A673 (cell line): ENCODE measurements at regions not wholly inside any gene's neighbourhood (a gene's known extent, or its start where the extent isn't known, plus 50 kb on each side); places are given as distances from the start of the nearest gene placed in this dataset.

Experiments used
- BruUV-seq: library from RNA; stranded (reverse); fragments of 400-500 nt; replicated peaks from 2 replicates; lab custom pipeline; 2021; lab: Mats Ljungman, UMichigan
- CTCF ChIA-PET: fragments of 300-600 bp; sonication (Branson Sonifier 250); formaldehyde crosslinking; loops from one replicate; lab custom pipeline; 2022; ENCODE audit warnings: antibody characterized with exemption; lab: Charles Lee
- POLR2A ChIA-PET: fragments of 300-600 bp; sonication (Branson Sonifier 250); formaldehyde crosslinking; loops from one replicate; lab custom pipeline; 2022; ENCODE audit warnings: antibody characterized with exemption; ENCODE audit not compliant: low non-redundant PET; lab: Charles Lee
- DNase-seq: peaks from one replicate; pipeline ENCODE4 v3.0.0-alpha.2; 2015; ENCODE audit warnings: low spot score
- H3K27ac ChIP-seq: fragments of 200-600 bp; sonication (generic); 2 replicates; pipeline ENCODE4 v1.5.1; 2016; ENCODE audit warnings: mixed run types, low read depth, mild to moderate bottlenecking, mixed read lengths, antibody characterized with exemption, low read length; ENCODE audit not compliant: poor library complexity, severe bottlenecking
- H3K27me3 ChIP-seq: fragments of 200-600 bp; sonication (generic); replicated peaks from 2 replicates; pipeline ENCODE4 v1.6.1; 2017; ENCODE audit warnings: mixed run types, low read depth, mild to moderate bottlenecking, mixed read lengths, antibody characterized with exemption, low read length; ENCODE audit not compliant: insufficient read depth, poor library complexity
- H3K36me3 ChIP-seq: fragments of 200-600 bp; sonication (generic); 2 replicates; pipeline ENCODE4 v1.6.1; 2016; ENCODE audit warnings: mixed run types, mild to moderate bottlenecking, mixed read lengths, antibody characterized with exemption, low read length; ENCODE audit not compliant: insufficient read depth, poor library complexity, severe bottlenecking
- H3K4me1 ChIP-seq: fragments of 200-600 bp; sonication (generic); 2 replicates; pipeline ENCODE4 v1.6.1; 2017; ENCODE audit warnings: mixed run types, mild to moderate bottlenecking, mixed read lengths, antibody characterized with exemption, low read length; ENCODE audit not compliant: insufficient read depth, poor library complexity, severe bottlenecking
- H3K4me3 ChIP-seq: fragments of 200-600 bp; sonication (generic); 2 replicates; pipeline ENCODE4 v1.5.1; 2016; ENCODE audit warnings: low read depth, mixed run types, mild to moderate bottlenecking, mixed read lengths, low read length; ENCODE audit not compliant: poor library complexity, severe bottlenecking
- H3K9me3 ChIP-seq: fragments of 200-600 bp; sonication (generic); 2 replicates; pipeline ENCODE4 v1.6.1; 2016; ENCODE audit warnings: mixed run types, low read depth, mild to moderate bottlenecking, mixed read lengths, antibody characterized with exemption, low read length; ENCODE audit not compliant: poor library complexity, severe bottlenecking
- EZH2 ChIP-seq: fragments of 200-600 bp; sonication (generic); IDR thresholded peaks from 2 replicates; pipeline ENCODE4 v1.6.1; 2017; ENCODE audit warnings: borderline replicate concordance, low read depth, mild to moderate bottlenecking, mixed read lengths, antibody characterized with exemption, low read length; ENCODE audit not compliant: poor library complexity, severe bottlenecking
- intact Hi-C: fragments of 100-400 bp; cut with micrococcal nuclease; formaldehyde crosslinking; loops from one replicate; pipeline ENCODE4 v1.10.0; 2022; ENCODE audit not compliant: unreplicated experiment
- TF ChIP-seq, protein P1 (sequence below): fragments of 300-800, 200-600 bp; sonication (generic); conservative IDR thresholded peaks from 2 replicates; pipeline ENCODE4 v1.5.1; 2017; ENCODE audit warnings: low read depth, mild to moderate bottlenecking, antibody characterized with exemption, low read length, moderate library complexity, mixed read lengths

- no peaks in the 10 kb centered on the region for H3K36me3 ChIP-seq
- no peak overlapping the region for H3K4me3 ChIP-seq
- no peak for DNase-seq
- ChIA-PET CTCF (interaction anchor here (0.6 to 0.7 kb wide), 2 partner anchors 9 to 234 kb away, joined by 3 to 5 read pairs; no protein-coding TSS in a partner anchor), POLR2A (interaction anchor here (0.6 kb wide), 1 partner anchor 9 kb away, joined by 3 read pairs; no protein-coding TSS in a partner anchor)
- no peaks in the 10 kb centered on the region for H3K9me3 ChIP-seq
- H3K27me3 ChIP-seq = no peaks in the 10 kb centered on the region
- no peak for TF ChIP-seq EZH2
- TF ChIP-seq, protein P1, sequence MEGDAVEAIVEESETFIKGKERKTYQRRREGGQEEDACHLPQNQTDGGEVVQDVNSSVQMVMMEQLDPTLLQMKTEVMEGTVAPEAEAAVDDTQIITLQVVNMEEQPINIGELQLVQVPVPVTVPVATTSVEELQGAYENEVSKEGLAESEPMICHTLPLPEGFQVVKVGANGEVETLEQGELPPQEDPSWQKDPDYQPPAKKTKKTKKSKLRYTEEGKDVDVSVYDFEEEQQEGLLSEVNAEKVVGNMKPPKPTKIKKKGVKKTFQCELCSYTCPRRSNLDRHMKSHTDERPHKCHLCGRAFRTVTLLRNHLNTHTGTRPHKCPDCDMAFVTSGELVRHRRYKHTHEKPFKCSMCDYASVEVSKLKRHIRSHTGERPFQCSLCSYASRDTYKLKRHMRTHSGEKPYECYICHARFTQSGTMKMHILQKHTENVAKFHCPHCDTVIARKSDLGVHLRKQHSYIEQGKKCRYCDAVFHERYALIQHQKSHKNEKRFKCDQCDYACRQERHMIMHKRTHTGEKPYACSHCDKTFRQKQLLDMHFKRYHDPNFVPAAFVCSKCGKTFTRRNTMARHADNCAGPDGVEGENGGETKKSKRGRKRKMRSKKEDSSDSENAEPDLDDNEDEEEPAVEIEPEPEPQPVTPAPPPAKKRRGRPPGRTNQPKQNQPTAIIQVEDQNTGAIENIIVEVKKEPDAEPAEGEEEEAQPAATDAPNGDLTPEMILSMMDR = no peak
- no peaks in the 10 kb centered on the region for H3K4me1 ChIP-seq
- intact Hi-C loops = no loop called here
- no TSS peak for BruUV-seq
- H3K27ac ChIP-seq = no peak overlapping the region
These were observed 105.5 kb downstream of the TEX26 start for GRCh38 chr13:31037874-31038500.

- CTCF ChIA-PET = no interaction called here
These were observed 104.6 kb downstream of the TEX26 start for GRCh38 chr13:31036731-31037695.

More at GRCh38 chr13:31036731-31037695, 104.6 kb downstream of the TEX26 start:
- no peak overlapping the region for H3K27ac ChIP-seq
- H3K4me1 ChIP-seq = no peaks in the 10 kb centered on the region
- BruUV-seq = no TSS peak
- no peaks in the 10 kb centered on the region for H3K27me3 ChIP-seq
- no peaks in the 10 kb centered on the region for H3K36me3 ChIP-seq
- no peak for DNase-seq
- no peak overlapping the region for H3K4me3 ChIP-seq
- intact Hi-C loops = no loop called here
- H3K9me3 ChIP-seq = no peaks in the 10 kb centered on the region
- POLR2A ChIA-PET = interaction anchor here (0.6 kb wide), 1 partner anchor 10 kb away, joined by 3 read pairs; no protein-coding TSS in a partner anchor
- no peak for TF ChIP-seq EZH2
- TF ChIP-seq, protein P1 = no peak
